IMR-90 (cell line): ENCODE measurements at regions not wholly inside any gene's neighbourhood (a gene's known extent, or its start where the extent isn't known, plus 50 kb on each side); places are given as distances from the start of the nearest gene placed in this dataset.

Source experiments
- ATAC-seq: fragments of 200-7000 bp; cut with Tn5 transposase; 2 replicates; pipeline ENCODE4 v1.9.1; 2020; ENCODE audit warnings: low read depth, mild to moderate bottlenecking, moderate library complexity
- BruUV-seq: library from RNA; stranded (reverse); fragments of 400-500 nt; replicated peaks from 2 replicates; lab custom pipeline; 2021; lab: Mats Ljungman, UMichigan
- CTCF ChIA-PET: fragments of 300-600 bp; formaldehyde crosslinking; extraction: SDS; loops from one replicate; lab custom pipeline; 2021; ENCODE audit warnings: antibody characterized with exemption; lab: Yijun Ruan, JAX
- POLR2A ChIA-PET: fragments of 300-600 bp; sonication (Branson Sonifier 250); formaldehyde crosslinking; loops from one replicate; lab custom pipeline; 2022; ENCODE audit warnings: antibody characterized with exemption; ENCODE audit not compliant: unreplicated experiment; lab: Charles Lee
- DNase-seq: peaks from one replicate; pipeline ENCODE4 v3.0.0; 2013
- H2AFZ ChIP-seq: replicated peaks from 2 replicates; pipeline ENCODE3; 2013; ENCODE audit warnings: low read length, mild to moderate bottlenecking; ENCODE audit not compliant: poor library complexity
- H2AK5ac ChIP-seq: 2 replicates; pipeline ENCODE4 v1.6.1; 2013; ENCODE audit warnings: low read depth, low read length, inconsistent platforms
- H2AK9ac ChIP-seq: replicated peaks from 2 replicates; pipeline ENCODE3; 2013; ENCODE audit warnings: mild to moderate bottlenecking, low read depth, low read length, moderate library complexity; ENCODE audit not compliant: poor library complexity
- H2BK120ac ChIP-seq: 2 replicates; pipeline ENCODE4 v1.6.1; 2013; ENCODE audit warnings: low read depth, low read length, inconsistent platforms
- H2BK15ac ChIP-seq: 3 replicates; pipeline ENCODE4 v1.6.1; 2013; ENCODE audit warnings: low read depth, low read length, inconsistent platforms
- H2BK20ac ChIP-seq: 2 replicates; pipeline ENCODE4 v1.6.1; 2013; ENCODE audit warnings: low read depth, mild to moderate bottlenecking, inconsistent platforms, low read length, moderate library complexity
- H2BK5ac ChIP-seq: 2 replicates; pipeline ENCODE4 v1.6.1; 2013; ENCODE audit warnings: mild to moderate bottlenecking, low read depth, low read length, inconsistent platforms; ENCODE audit not compliant: poor library complexity, severe bottlenecking
- H3K14ac ChIP-seq: replicated peaks from 2 replicates; pipeline ENCODE4 v1.6.1; 2013; ENCODE audit warnings: low read depth, low read length, inconsistent platforms
- H3K18ac ChIP-seq: 2 replicates; pipeline ENCODE4 v1.6.1; 2013; ENCODE audit warnings: low read depth, low read length, control low read depth
- H3K23ac ChIP-seq: 2 replicates; pipeline ENCODE4 v1.6.1; 2013; ENCODE audit warnings: low read depth, low read length, inconsistent platforms
- H3K27ac ChIP-seq: 2 replicates; pipeline ENCODE4 v1.5.1; 2013; ENCODE audit warnings: mild to moderate bottlenecking, control low read depth, low read length; ENCODE audit not compliant: insufficient read depth
- H3K27me3 ChIP-seq: 2 replicates; pipeline ENCODE4 v1.6.1; 2013; ENCODE audit warnings: low read length; ENCODE audit not compliant: control insufficient read depth, insufficient read depth
- H3K36me3 ChIP-seq: 2 replicates; pipeline ENCODE4 v1.6.1; 2013; ENCODE audit warnings: low read length, mixed read lengths; ENCODE audit not compliant: control insufficient read depth, insufficient read depth
- H3K4ac ChIP-seq: 2 replicates; pipeline ENCODE4 v1.6.1; 2013; ENCODE audit warnings: low read depth, low read length, inconsistent platforms
- H3K4me1 ChIP-seq: 2 replicates; pipeline ENCODE4 v1.6.1; 2013; ENCODE audit warnings: low read length, mixed read lengths; ENCODE audit not compliant: control insufficient read depth, insufficient read depth
- H3K4me2 ChIP-seq: 2 replicates; pipeline ENCODE4 v1.6.1; 2013; ENCODE audit warnings: low read depth, mild to moderate bottlenecking, control low read depth, low read length, moderate library complexity
- H3K4me3 ChIP-seq: 2 replicates; pipeline ENCODE4 v1.5.1; 2013; ENCODE audit warnings: low read depth, mild to moderate bottlenecking, control low read depth, low read length, moderate library complexity; ENCODE audit not compliant: insufficient read depth
- H3K56ac ChIP-seq: 2 replicates; pipeline ENCODE4 v1.6.1; 2013; ENCODE audit warnings: low read length, inconsistent platforms; ENCODE audit not compliant: insufficient read depth; ENCODE audit errors: extremely low read depth
- H3K79me1 ChIP-seq, 2 experiments: 2 replicates each; pipeline ENCODE4 v1.6.1; 2013; ENCODE audit warnings: low read length in 2 of 2, inconsistent platforms in 1 of 2, low read depth in 1 of 2
- H3K9ac ChIP-seq: 2 replicates; pipeline ENCODE4 v1.6.1; 2013; ENCODE audit warnings: low read depth, low read length, control low read depth
- H3K9me1 ChIP-seq: 2 replicates; pipeline ENCODE4 v1.6.1; 2013; ENCODE audit warnings: low read length, inconsistent platforms; ENCODE audit not compliant: insufficient read depth
- H3K9me3 ChIP-seq: 2 replicates; pipeline ENCODE4 v1.6.1; 2013; ENCODE audit warnings: low read length; ENCODE audit not compliant: control insufficient read depth, insufficient read depth
- H4K20me1 ChIP-seq: 2 replicates; pipeline ENCODE4 v1.6.1; 2013; ENCODE audit warnings: low read length, inconsistent platforms; ENCODE audit not compliant: insufficient read depth
- H4K5ac ChIP-seq: 2 replicates; pipeline ENCODE4 v1.6.1; 2013; ENCODE audit warnings: mild to moderate bottlenecking, low read depth, low read length, control low read depth
- H4K8ac ChIP-seq, 2 experiments: 2 replicates each; pipeline ENCODE4 v1.6.1; 2013; ENCODE audit warnings: low read depth in 2 of 2, low read length in 2 of 2, control low read depth in 1 of 2, inconsistent platforms in 1 of 2
- H4K91ac ChIP-seq: 2 replicates; pipeline ENCODE4 v1.6.1; 2013; ENCODE audit warnings: low read depth, low read length, inconsistent platforms; ENCODE audit not compliant: insufficient read depth
- BHLHE40 ChIP-seq: fragments of 150-350 bp; IDR thresholded peaks from 2 replicates; pipeline ENCODE4 v1.6.1; 2016; ENCODE audit warnings: mild to moderate bottlenecking, low read depth, low read length
- CEBPB ChIP-seq: IDR thresholded peaks from 2 replicates; pipeline ENCODE4 v1.6.1; 2012; ENCODE audit warnings: low read depth, low read length, improper control_type of control experiment
- CHD1 ChIP-seq: IDR thresholded peaks from 2 replicates; pipeline ENCODE4 v1.6.1; 2012; ENCODE audit warnings: low read depth, low read length, improper control_type of control experiment
- CTCF ChIP-seq: conservative IDR thresholded peaks from 2 replicates; pipeline ENCODE4 v1.5.1; 2012; ENCODE audit warnings: mild to moderate bottlenecking, low read depth, low read length, improper control_type of control experiment
- FOS ChIP-seq: fragments of 150-350 bp; IDR thresholded peaks from 2 replicates; pipeline ENCODE4 v1.6.1; 2016; ENCODE audit warnings: low read depth, low read length
- MAFK ChIP-seq: IDR thresholded peaks from 2 replicates; pipeline ENCODE4 v1.6.1; 2012; ENCODE audit warnings: low read depth, low read length, improper control_type of control experiment
- MAZ ChIP-seq: IDR thresholded peaks from 2 replicates; pipeline ENCODE4 v1.6.1; 2012; ENCODE audit warnings: low read depth, mild to moderate bottlenecking, low read length, improper control_type of control experiment, moderate library complexity, borderline replicate concordance
- NFE2L2 ChIP-seq: fragments of 150-350 bp; IDR thresholded peaks from 2 replicates; pipeline ENCODE4 v1.6.1; 2016; ENCODE audit warnings: low read depth, mild to moderate bottlenecking, low read length
- RAD21 ChIP-seq: IDR thresholded peaks from 2 replicates; pipeline ENCODE4 v1.6.1; 2012; ENCODE audit warnings: low read length, improper control_type of control experiment
- RCOR1 ChIP-seq: IDR thresholded peaks from 2 replicates; pipeline ENCODE4 v1.6.1; 2012; ENCODE audit warnings: mild to moderate bottlenecking, low read length, improper control_type of control experiment; ENCODE audit not compliant: insufficient replicate concordance
- RFX5 ChIP-seq: IDR thresholded peaks from 2 replicates; pipeline ENCODE4 v1.8.0; 2012; ENCODE audit warnings: low read depth, mild to moderate bottlenecking, low read length, moderate library complexity
- SMC3 ChIP-seq: fragments of 150-350 bp; IDR thresholded peaks from 2 replicates; pipeline ENCODE4 v1.6.1; 2016; ENCODE audit warnings: low read depth, mild to moderate bottlenecking, antibody characterized with exemption, low read length, moderate library complexity
- USF2 ChIP-seq: fragments of 150-350 bp; IDR thresholded peaks from 2 replicates; pipeline ENCODE4 v1.6.1; 2017; ENCODE audit warnings: mild to moderate bottlenecking, antibody characterized with exemption, low read length, low read depth
- WGBS, 2 experiments: methylation state at CpG; one replicate each; pipeline versions ENCODE4 v1.1.5 to v1.1.7; 2013; ENCODE audit warnings: missing lambda C conversion rate in 2 of 2; ENCODE audit not compliant: insufficient read length in 1 of 2; ENCODE audit errors: extremely low coverage in 2 of 2; 5-methylcytosine and 5-hydroxymethylcytosine counted together
- dilution Hi-C: fragments of 300-500 bp; cut with HindIII; formaldehyde crosslinking; loops from one replicate; pipeline ENCODE4 v1.14.3; 2018; ENCODE audit warnings: low sequenced_read_pairs; ENCODE audit not compliant: unreplicated experiment
- in situ Hi-C: fragments of 300-500 bp; cut with MboI; formaldehyde crosslinking; loops from 3 replicates; pipeline ENCODE4 v1.14.3; 2019; ENCODE audit warnings: low sequenced_read_pairs, inconsistent platforms, mixed read lengths
- intact Hi-C: fragments of 100-400 bp; cut with micrococcal nuclease; formaldehyde crosslinking; loops from 2 replicates; pipeline ENCODE4 v1.10.0; 2022
- TF ChIP-seq, protein P1 (sequence below): fragments of 150-350 bp; IDR thresholded peaks from 2 replicates; pipeline ENCODE4 v1.6.1; 2016; ENCODE audit warnings: low read depth, mild to moderate bottlenecking, low read length, moderate library complexity, borderline replicate concordance

DNA sequence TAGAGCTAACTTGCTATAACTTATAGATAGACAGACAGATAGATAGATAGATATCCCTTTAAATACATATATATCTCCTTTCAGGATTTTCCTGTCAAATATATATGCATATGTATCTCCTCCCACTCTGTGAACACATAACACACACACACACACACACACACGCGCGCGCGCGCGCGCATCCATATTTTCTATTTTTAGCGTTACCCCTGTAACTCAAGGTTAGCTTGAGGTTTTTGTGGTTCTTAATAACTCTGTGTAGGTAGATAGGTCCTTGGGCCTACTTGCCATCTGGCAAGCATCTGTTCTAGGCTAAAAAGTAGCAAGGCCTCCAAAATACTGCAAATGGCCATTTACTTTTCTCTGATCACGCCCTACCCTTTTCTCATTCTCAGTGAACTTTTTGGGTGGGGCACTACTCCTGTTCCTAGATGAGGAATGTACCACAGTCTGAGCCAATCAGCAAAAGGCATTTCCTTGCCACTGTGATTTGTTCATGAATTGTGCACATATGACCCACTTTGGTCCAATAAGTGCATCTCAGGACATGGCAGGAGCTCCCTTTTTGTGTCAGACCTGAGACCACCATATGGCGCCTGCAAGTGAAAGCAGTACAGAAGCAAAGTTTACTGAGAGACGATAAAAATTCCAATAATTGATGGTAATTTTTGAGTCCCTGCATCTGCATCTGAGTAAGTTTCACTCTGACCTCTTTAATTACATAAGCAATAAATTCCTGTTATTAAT is 740.5 kb upstream of the API5 start:
- no peak overlapping the region for H2AK5ac ChIP-seq
- POLR2A ChIA-PET = no interaction called here

More for the DNA sequence above, 740.5 kb upstream of the API5 start:
- CTCF ChIA-PET = no interaction called here
- in situ Hi-C loops = no loop called here
- no peaks in the 10 kb centered on the region for H3K9me1 ChIP-seq
- no peak overlapping the region for H2AFZ ChIP-seq
- H3K23ac ChIP-seq = no peak overlapping the region
- intact Hi-C loops = no loop called here
- H4K20me1 ChIP-seq = no peaks in the 10 kb centered on the region
- no peak overlapping the region for H3K56ac ChIP-seq
- H3K4me2 ChIP-seq = no peak overlapping the region
- dilution Hi-C loops = no loop called here
- H2BK120ac ChIP-seq = no peak overlapping the region
- H3K4me1 ChIP-seq = no peaks in the 10 kb centered on the region
- TF ChIP-seq SMC3 = no peak
- no peak for TF ChIP-seq RAD21
- TF ChIP-seq BHLHE40 = no peak
- TF ChIP-seq RCOR1 = no peak
- TF ChIP-seq, protein P1, sequence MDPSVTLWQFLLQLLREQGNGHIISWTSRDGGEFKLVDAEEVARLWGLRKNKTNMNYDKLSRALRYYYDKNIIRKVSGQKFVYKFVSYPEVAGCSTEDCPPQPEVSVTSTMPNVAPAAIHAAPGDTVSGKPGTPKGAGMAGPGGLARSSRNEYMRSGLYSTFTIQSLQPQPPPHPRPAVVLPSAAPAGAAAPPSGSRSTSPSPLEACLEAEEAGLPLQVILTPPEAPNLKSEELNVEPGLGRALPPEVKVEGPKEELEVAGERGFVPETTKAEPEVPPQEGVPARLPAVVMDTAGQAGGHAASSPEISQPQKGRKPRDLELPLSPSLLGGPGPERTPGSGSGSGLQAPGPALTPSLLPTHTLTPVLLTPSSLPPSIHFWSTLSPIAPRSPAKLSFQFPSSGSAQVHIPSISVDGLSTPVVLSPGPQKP = no peak
- no peak for TF ChIP-seq RFX5
- no peak for TF ChIP-seq CTCF
- TF ChIP-seq CHD1 = no peak
- no peak for TF ChIP-seq CEBPB
- no peak for TF ChIP-seq USF2
- no peak for TF ChIP-seq MAZ
- TF ChIP-seq NFE2L2 = no peak
- no peak for TF ChIP-seq MAFK
- no peak for TF ChIP-seq FOS
- H4K8ac ChIP-seq = no peak overlapping the region
- no peak overlapping the region for H2AK9ac ChIP-seq
- WGBS, 2 experiments = 80% methylated on average over 1 of the region's 12 CpGs; no CpG with 5 or more reads in 1 of the 2 experiments
- H4K5ac ChIP-seq = no peak overlapping the region
- H3K36me3 ChIP-seq = no peaks in the 10 kb centered on the region
- no peaks in the 10 kb centered on the region for H3K27me3 ChIP-seq
- peaks cover under 1% of the 10 kb centered on the region; the same call in 1 of the 2 replicates for H3K9me3 ChIP-seq
- no peak overlapping the region for H3K4me3 ChIP-seq
- no peaks in the 10 kb centered on the region for H3K79me1 ChIP-seq
- no peak overlapping the region for H3K27ac ChIP-seq
- H3K14ac ChIP-seq = no peak overlapping the region
- BruUV-seq = no TSS peak
- H4K91ac ChIP-seq = no peak overlapping the region
- ATAC-seq (no peak), DNase-seq (no peak)
- H2BK5ac ChIP-seq = no peak overlapping the region
- H3K9ac ChIP-seq = no peak overlapping the region
- no peak overlapping the region for H3K4ac ChIP-seq
- H2BK15ac ChIP-seq = no peak overlapping the region
- no peak overlapping the region for H3K18ac ChIP-seq
- no peak overlapping the region for H2BK20ac ChIP-seq
